HepG2 (cell line): ENCODE measurements at regions not wholly inside any gene's neighbourhood (a gene's known extent, or its start where the extent isn't known, plus 50 kb on each side); places are given as distances from the start of the nearest gene placed in this dataset.

Source experiments
- ATAC-seq: fragments of 200-7000 bp; cut with Tn5 transposase; 3 replicates; pipeline ENCODE4 v1.9.1; 2020; ENCODE audit warnings: mild to moderate bottlenecking, moderate library complexity
- BruUV-seq: library from RNA; stranded (reverse); fragments of 400-500 nt; replicated peaks from 2 replicates; lab custom pipeline; 2021; lab: Mats Ljungman, UMichigan
- CTCF ChIA-PET: fragments of 300-600 bp; formaldehyde crosslinking; extraction: SDS; loops from one replicate; lab custom pipeline; 2021; ENCODE audit warnings: low total read pairs, inconsistent platforms, low intra/inter-chr PET ratio; lab: Yijun Ruan, JAX
- POLR2A ChIA-PET: fragments of 350-600 bp; sonication (Branson Sonifier 250); formaldehyde crosslinking; loops from one replicate; lab custom pipeline; 2020; ENCODE audit warnings: antibody characterized with exemption, inconsistent platforms; lab: Yijun Ruan, JAX
- DNase-seq: peaks from one replicate; pipeline ENCODE4 v3.0.0-alpha.2; 2015; ENCODE audit warnings: low spot score
- FAIRE-seq: peaks from 3 replicates; lab custom pipeline; 2011; peaks lifted over from hg19 to GRCh38; lab: Jason Lieb, UNC
- H2AFZ ChIP-seq: one replicate; pipeline ENCODE4 v1.6.1; 2011; ENCODE audit warnings: low read length, inconsistent platforms
- H3K27ac ChIP-seq: fragments of 300-600 bp; 3 replicates; pipeline ENCODE4 v1.8.0; 2011; ENCODE audit warnings: mixed run types, mild to moderate bottlenecking, mixed read lengths, low read length, inconsistent platforms; ENCODE audit not compliant: insufficient read depth; ENCODE audit errors: extremely low read length
- H3K27me3 ChIP-seq, 2 experiments: fragments of 200-600 bp in 1 of 2; 2 replicates in 1 of 2; 3 replicates in 1 of 2; pipeline versions ENCODE4 v1.6.0 to v1.8.0; 2011; ENCODE audit warnings: low read length in 2 of 2, mild to moderate bottlenecking in 2 of 2, moderate library complexity in 2 of 2, inconsistent platforms in 1 of 2; ENCODE audit not compliant: insufficient read depth in 2 of 2, control insufficient read depth in 1 of 2
- H3K36me3 ChIP-seq, 2 experiments: fragments of 200-600 bp in 1 of 2; replicated peaks in 1 of 2; 2 replicates in 1 of 2; 3 replicates in 1 of 2; pipeline versions ENCODE4 v1.5.1 to v1.8.0; 2011; ENCODE audit warnings: low read length in 2 of 2, inconsistent platforms in 1 of 2; ENCODE audit not compliant: insufficient read depth in 2 of 2, control insufficient read depth in 1 of 2
- H3K4me1 ChIP-seq: 2 replicates; pipeline ENCODE4 v1.5.1; 2012; ENCODE audit warnings: low read length, inconsistent platforms; ENCODE audit not compliant: insufficient read depth
- H3K4me2 ChIP-seq: 2 replicates; pipeline ENCODE4 v1.6.0; 2011; ENCODE audit warnings: low read depth, low read length, inconsistent platforms
- H3K4me3 ChIP-seq, 3 experiments: fragments of 200-600 bp in 1 of 3; sonication (generic), shearing (Covaris generic) in 1 of 3; replicated peaks in 1 of 3; 2 replicates each; pipeline ENCODE4 v1.5.1; 2011 to 2016; ENCODE audit warnings: low read length in 3 of 3, inconsistent platforms in 2 of 3, low read depth in 2 of 3, mild to moderate bottlenecking in 2 of 3, control low read depth in 1 of 3, mixed read lengths in 1 of 3; ENCODE audit not compliant: insufficient read depth in 1 of 3
- H3K79me2 ChIP-seq: one replicate; pipeline ENCODE4 v1.6.1; 2011; ENCODE audit warnings: low read length, inconsistent platforms; ENCODE audit not compliant: insufficient read depth
- H3K9ac ChIP-seq: 2 replicates; pipeline ENCODE4 v1.6.0; 2011; ENCODE audit warnings: mild to moderate bottlenecking, low read depth, low read length, inconsistent platforms; ENCODE audit not compliant: insufficient read depth
- H3K9me3 ChIP-seq: 2 replicates; pipeline ENCODE4 v1.5.1; 2012; ENCODE audit warnings: mild to moderate bottlenecking, low read length
- H4K20me1 ChIP-seq: 2 replicates; pipeline ENCODE4 v1.6.0; 2011; ENCODE audit warnings: inconsistent platforms, mild to moderate bottlenecking, low read length, moderate library complexity; ENCODE audit not compliant: insufficient read depth
- BORCS8-MEF2B ChIP-seq: sonication (generic); formaldehyde crosslinking; IDR thresholded peaks from 2 replicates; pipeline ENCODE4 v1.8.0; 2022; ENCODE audit warnings: mild to moderate bottlenecking, missing genetic modification reagents
- ELF1 ChIP-seq: sonication (generic); formaldehyde crosslinking; IDR thresholded peaks from 2 replicates; pipeline ENCODE4 v1.4.0; 2020; ENCODE audit warnings: missing genetic modification reagents
- FOXC1 ChIP-seq: sonication (generic); formaldehyde crosslinking; IDR thresholded peaks from 2 replicates; pipeline ENCODE4 v1.8.0; 2022; ENCODE audit warnings: mild to moderate bottlenecking, missing genetic modification reagents, borderline replicate concordance
- KMT2B ChIP-seq: IDR thresholded peaks from 2 replicates; pipeline ENCODE4 v1.6.1; 2016; ENCODE audit warnings: missing genetic modification reagents, missing compliant biosample characterization
- MIER2 ChIP-seq: IDR thresholded peaks from 2 replicates; pipeline ENCODE4 v1.6.1; 2016; ENCODE audit warnings: missing biosample characterization, missing genetic modification reagents
- MIXL1 ChIP-seq: IDR thresholded peaks from 2 replicates; pipeline ENCODE4 v1.6.1; 2016
- PAX8 ChIP-seq: sonication (generic); formaldehyde crosslinking; IDR thresholded peaks from 2 replicates; pipeline ENCODE4 v1.8.0; 2022; ENCODE audit warnings: mild to moderate bottlenecking, missing genetic modification reagents, borderline replicate concordance
- POGZ ChIP-seq: sonication (generic); formaldehyde crosslinking; IDR thresholded peaks from 2 replicates; pipeline ENCODE4 v1.4.0; 2020; ENCODE audit warnings: mild to moderate bottlenecking, missing genetic modification reagents
- RNF2 ChIP-seq: fragments of 450-650 bp; conservative IDR thresholded peaks from 2 replicates; pipeline ENCODE4 v1.6.1; 2016; ENCODE audit warnings: low read depth
- ZNF564 ChIP-seq: sonication (generic); formaldehyde crosslinking; IDR thresholded peaks from 2 replicates; pipeline ENCODE4 v1.8.1; 2023; ENCODE audit warnings: mild to moderate bottlenecking, missing genetic modification reagents
- ZNF792 ChIP-seq: IDR thresholded peaks from 2 replicates; pipeline ENCODE4 v1.6.1; 2016
- WGBS: methylation state at CpG from one replicate; pipeline ENCODE4 v1.1.6; 2017; ENCODE audit warnings: low lambda C conversion rate; 5-methylcytosine and 5-hydroxymethylcytosine counted together
- in situ Hi-C: cut with HindIII; loops from 2 replicates; pipeline ENCODE4 v1.10.0; 2017; ENCODE audit warnings: low pct_unique_long_range_greater_than_20kb; ENCODE audit not compliant: extremely low pct_ligation_motif_present
- intact Hi-C: fragments of 100-400 bp; cut with micrococcal nuclease; formaldehyde crosslinking; loops from one replicate; pipeline ENCODE4 v1.10.0; 2022; ENCODE audit not compliant: unreplicated experiment
- TF ChIP-seq, protein P1 (sequence below): sonication (generic); formaldehyde crosslinking; IDR thresholded peaks from 2 replicates; pipeline ENCODE4 v1.4.0; 2020; ENCODE audit warnings: missing genetic modification reagents

DNA sequence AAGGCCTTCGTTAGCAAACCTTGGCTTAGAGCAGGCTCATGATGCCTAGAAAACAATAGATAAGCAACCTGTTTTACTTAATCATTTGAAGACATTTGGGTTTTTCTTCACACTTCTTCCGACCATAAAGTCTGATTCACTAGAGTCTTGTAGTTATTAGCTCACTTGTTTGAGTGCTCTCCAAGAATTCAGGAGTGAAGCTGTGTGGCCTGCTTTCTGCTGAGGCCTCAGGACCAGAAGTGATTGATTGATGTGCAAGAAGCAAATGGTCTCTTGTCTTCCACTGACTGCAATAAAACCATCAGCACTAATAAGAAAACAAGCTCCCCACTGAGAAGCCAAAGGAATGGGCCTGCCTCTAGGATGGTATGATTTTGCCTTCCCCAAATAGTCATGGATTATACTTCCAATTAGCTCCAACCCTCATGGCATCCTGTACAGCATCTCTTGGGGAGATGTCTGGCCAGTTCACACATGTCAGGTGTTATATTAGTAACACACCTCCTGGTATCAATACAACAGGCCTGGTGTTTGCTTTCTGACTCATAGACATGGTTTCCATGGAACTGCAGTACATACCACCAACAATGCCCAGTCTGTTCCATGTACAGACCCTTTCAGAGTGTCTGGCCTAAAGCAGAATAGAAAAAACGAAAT is 317.6 kb downstream of the CWC27 start (continued):
- TF ChIP-seq MIXL1 (CRISPR knock-in tag): no peak

DNA sequence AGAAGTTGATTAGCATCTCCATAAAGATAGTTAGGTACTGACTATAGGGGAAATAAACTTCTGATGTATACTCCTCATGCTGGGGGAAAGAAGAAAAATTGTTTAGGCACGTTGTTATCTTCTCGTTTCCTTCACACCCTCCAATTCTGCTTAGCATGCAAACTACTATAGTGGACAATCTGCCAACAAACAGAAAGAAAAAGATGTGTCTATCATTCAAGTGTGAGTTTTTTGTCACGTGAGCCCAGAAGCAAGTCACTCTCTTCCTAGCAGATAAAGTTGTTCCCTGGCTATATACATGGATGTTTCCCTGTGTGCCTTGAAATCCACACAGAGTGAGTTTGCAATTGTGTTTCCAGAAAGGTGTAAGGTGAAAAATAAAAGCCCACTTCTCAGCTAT is 318.4 kb downstream of the CWC27 start:
- no peak overlapping the region for H3K9ac ChIP-seq
- H4K20me1 ChIP-seq: no peaks in the 10 kb centered on the region
- ChIA-PET POLR2A (no interaction called here), CTCF (no interaction called here)
- H3K79me2 ChIP-seq: no peaks in the 10 kb centered on the region
- no TSS peak for BruUV-seq
- intact Hi-C loops: no loop called here
- 3% methylated on average over 3 of the region's 3 CpGs for WGBS
- H3K4me3 ChIP-seq: no peak overlapping the region
- H2AFZ ChIP-seq: no peak overlapping the region
- no peak for ATAC-seq
- no peak overlapping the region for H3K27ac ChIP-seq
- H3K4me1 ChIP-seq: no peaks in the 10 kb centered on the region
- FAIRE-seq: no peak
- in situ Hi-C loops: no loop called here
- no peaks in the 10 kb centered on the region for H3K27me3 ChIP-seq
- no peaks in the 10 kb centered on the region for H3K9me3 ChIP-seq
- no peak overlapping the region for H3K4me2 ChIP-seq
- TF ChIP-seq POGZ (no peak), PAX8 (CRISPR knock-in tag) (no peak), MIER2 (no peak)
- DNase-seq: no peak
- no peaks in the 10 kb centered on the region for H3K36me3 ChIP-seq

DNA sequence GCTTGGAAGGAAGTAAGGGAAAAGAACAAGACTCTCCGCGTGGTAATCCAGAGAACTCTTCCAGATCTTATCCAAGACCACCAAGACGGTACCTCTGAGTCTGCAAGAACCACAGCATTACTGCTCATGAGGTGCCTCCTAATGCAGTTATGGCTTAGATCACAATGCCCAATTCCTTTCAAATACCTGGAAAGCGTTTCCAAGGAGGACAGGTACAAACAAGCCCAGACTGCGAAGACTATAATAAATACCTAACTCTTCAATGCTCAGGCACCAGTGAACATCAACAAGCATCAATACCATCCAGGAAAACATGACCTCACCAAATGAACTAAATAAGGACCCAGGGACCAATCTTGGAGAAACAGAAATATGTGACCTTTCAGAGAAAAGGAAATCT is 325.5 kb downstream of the CWC27 start:
- POLR2A ChIA-PET: no interaction called here
- H3K4me2 ChIP-seq: no peak overlapping the region
- no peaks in the 10 kb centered on the region for H3K9me3 ChIP-seq
- no TSS peak for BruUV-seq
- no peak overlapping the region for H3K9ac ChIP-seq
- FAIRE-seq (no peak), DNase-seq (no peak), ATAC-seq (no peak)
- H3K36me3 ChIP-seq: no peaks in the 10 kb centered on the region
- 56% methylated on average over 5 of the region's 5 CpGs for WGBS
- intact Hi-C loops (no loop called here), in situ Hi-C loops (no loop called here)
- H3K4me1 ChIP-seq: no peaks in the 10 kb centered on the region
- no peaks in the 10 kb centered on the region for H3K79me2 ChIP-seq
- H3K27me3 ChIP-seq: peaks cover 0 to 1% of the 10 kb centered on the region in 2 experiments; a peak in 1 of 5 replicates
- CTCF ChIA-PET: no interaction called here
- no peak overlapping the region for H2AFZ ChIP-seq
- H4K20me1 ChIP-seq: no peaks in the 10 kb centered on the region
- H3K27ac ChIP-seq: no peak overlapping the region
- H3K4me3 ChIP-seq: no peak overlapping the region
- TF ChIP-seq, protein P1, sequence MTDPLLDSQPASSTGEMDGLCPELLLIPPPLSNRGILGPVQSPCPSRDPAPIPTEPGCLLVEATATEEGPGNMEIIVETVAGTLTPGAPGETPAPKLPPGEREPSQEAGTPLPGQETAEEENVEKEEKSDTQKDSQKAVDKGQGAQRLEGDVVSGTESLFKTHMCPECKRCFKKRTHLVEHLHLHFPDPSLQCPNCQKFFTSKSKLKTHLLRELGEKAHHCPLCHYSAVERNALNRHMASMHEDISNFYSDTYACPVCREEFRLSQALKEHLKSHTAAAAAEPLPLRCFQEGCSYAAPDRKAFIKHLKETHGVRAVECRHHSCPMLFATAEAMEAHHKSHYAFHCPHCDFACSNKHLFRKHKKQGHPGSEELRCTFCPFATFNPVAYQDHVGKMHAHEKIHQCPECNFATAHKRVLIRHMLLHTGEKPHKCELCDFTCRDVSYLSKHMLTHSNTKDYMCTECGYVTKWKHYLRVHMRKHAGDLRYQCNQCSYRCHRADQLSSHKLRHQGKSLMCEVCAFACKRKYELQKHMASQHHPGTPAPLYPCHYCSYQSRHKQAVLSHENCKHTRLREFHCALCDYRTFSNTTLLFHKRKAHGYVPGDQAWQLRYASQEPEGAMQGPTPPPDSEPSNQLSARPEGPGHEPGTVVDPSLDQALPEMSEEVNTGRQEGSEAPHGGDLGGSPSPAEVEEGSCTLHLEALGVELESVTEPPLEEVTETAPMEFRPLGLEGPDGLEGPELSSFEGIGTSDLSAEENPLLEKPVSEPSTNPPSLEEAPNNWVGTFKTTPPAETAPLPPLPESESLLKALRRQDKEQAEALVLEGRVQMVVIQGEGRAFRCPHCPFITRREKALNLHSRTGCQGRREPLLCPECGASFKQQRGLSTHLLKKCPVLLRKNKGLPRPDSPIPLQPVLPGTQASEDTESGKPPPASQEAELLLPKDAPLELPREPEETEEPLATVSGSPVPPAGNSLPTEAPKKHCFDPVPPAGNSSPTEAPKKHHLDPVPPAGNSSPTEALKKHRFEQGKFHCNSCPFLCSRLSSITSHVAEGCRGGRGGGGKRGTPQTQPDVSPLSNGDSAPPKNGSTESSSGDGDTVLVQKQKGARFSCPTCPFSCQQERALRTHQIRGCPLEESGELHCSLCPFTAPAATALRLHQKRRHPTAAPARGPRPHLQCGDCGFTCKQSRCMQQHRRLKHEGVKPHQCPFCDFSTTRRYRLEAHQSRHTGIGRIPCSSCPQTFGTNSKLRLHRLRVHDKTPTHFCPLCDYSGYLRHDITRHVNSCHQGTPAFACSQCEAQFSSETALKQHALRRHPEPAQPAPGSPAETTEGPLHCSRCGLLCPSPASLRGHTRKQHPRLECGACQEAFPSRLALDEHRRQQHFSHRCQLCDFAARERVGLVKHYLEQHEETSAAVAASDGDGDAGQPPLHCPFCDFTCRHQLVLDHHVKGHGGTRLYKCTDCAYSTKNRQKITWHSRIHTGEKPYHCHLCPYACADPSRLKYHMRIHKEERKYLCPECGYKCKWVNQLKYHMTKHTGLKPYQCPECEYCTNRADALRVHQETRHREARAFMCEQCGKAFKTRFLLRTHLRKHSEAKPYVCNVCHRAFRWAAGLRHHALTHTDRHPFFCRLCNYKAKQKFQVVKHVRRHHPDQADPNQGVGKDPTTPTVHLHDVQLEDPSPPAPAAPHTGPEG (CRISPR knock-in tag): no peak
- TF ChIP-seq ZNF792 (CRISPR knock-in tag): no peak
- TF ChIP-seq KMT2B (CRISPR knock-in tag): no peak
- TF ChIP-seq ZNF564 (CRISPR knock-in tag): no peak
- TF ChIP-seq ELF1 (CRISPR knock-in tag): no peak
- no peak for TF ChIP-seq RNF2
- TF ChIP-seq FOXC1 (CRISPR knock-in tag): no peak
- TF ChIP-seq BORCS8-MEF2B (CRISPR knock-in tag): no peak
